Hepatocyte (in vitro differentiated cells): ENCODE measurements at regions not wholly inside any gene's neighbourhood (a gene's known extent, or its start where the extent isn't known, plus 50 kb on each side); places are given as distances from the start of the nearest gene placed in this dataset.
"Not testable (repeated sequence)": the region's sequence is repeated elsewhere in the genome, so short reads cannot be mapped to it uniquely, and the experiment has no call there.

Experiments
- DNase-seq: peaks from one replicate; pipeline ENCODE4 v3.0.0-alpha.2; 2016; ENCODE audit warnings: low spot score
- H2AFZ ChIP-seq: fragments of 200-600 bp; sonication (generic); 2 replicates; pipeline ENCODE4 v1.6.0; 2016; ENCODE audit warnings: antibody characterized with exemption, mild to moderate bottlenecking
- H3K27ac ChIP-seq: fragments of 200-600 bp; sonication (generic); 2 replicates; pipeline ENCODE4 v1.5.1; 2016; ENCODE audit warnings: mild to moderate bottlenecking
- H3K27me3 ChIP-seq: fragments of 200-600 bp; sonication (generic); 2 replicates; pipeline ENCODE4 v1.6.1; 2016
- H3K36me3 ChIP-seq: fragments of 200-600 bp; sonication (generic); replicated peaks from 2 replicates; pipeline ENCODE4 v1.5.1; 2016; ENCODE audit warnings: low read depth; ENCODE audit not compliant: insufficient read depth
- H3K4me1 ChIP-seq: fragments of 200-600 bp; sonication (generic); 2 replicates; pipeline ENCODE4 v1.5.1; 2016; ENCODE audit warnings: mild to moderate bottlenecking, moderate library complexity; ENCODE audit not compliant: insufficient read depth
- H3K4me2 ChIP-seq: fragments of 200-600 bp; sonication (generic); 2 replicates; pipeline ENCODE4 v1.6.0; 2016
- H3K4me3 ChIP-seq: fragments of 200-600 bp; sonication (generic); 2 replicates; pipeline ENCODE4 v1.5.1; 2016; ENCODE audit warnings: mild to moderate bottlenecking
- H3K79me2 ChIP-seq: fragments of 200-600 bp; sonication (generic); 2 replicates; pipeline ENCODE4 v1.6.0; 2017; ENCODE audit warnings: mild to moderate bottlenecking
- H3K9me2 ChIP-seq: fragments of 200-600 bp; sonication (generic); replicated peaks from 2 replicates; pipeline ENCODE4 v1.6.0; 2017; ENCODE audit warnings: mild to moderate bottlenecking; ENCODE audit not compliant: insufficient read depth
- H3K9me3 ChIP-seq: fragments of 200-600 bp; sonication (generic); 2 replicates; pipeline ENCODE4 v1.5.1; 2016; ENCODE audit warnings: low read depth, mild to moderate bottlenecking
- H4K20me1 ChIP-seq: fragments of 200-600 bp; sonication (generic); 2 replicates; pipeline ENCODE4 v1.6.0; 2016; ENCODE audit warnings: mild to moderate bottlenecking; ENCODE audit not compliant: insufficient read depth, poor library complexity, severe bottlenecking
- EZH2 ChIP-seq: fragments of 200-600 bp; sonication (generic); IDR thresholded peaks from 2 replicates; pipeline ENCODE4 v1.6.1; 2016; ENCODE audit warnings: antibody characterized with exemption, mild to moderate bottlenecking, borderline replicate concordance
- EZH2phosphoT487 ChIP-seq: fragments of 200-600 bp; sonication (generic); IDR thresholded peaks from one replicate; pipeline ENCODE4 v1.6.1; 2018; ENCODE audit warnings: antibody characterized with exemption, mild to moderate bottlenecking, low read depth, moderate library complexity; ENCODE audit not compliant: unreplicated experiment, severe bottlenecking
- WGBS: methylation state at CpG from one replicate; pipeline ENCODE4 v1.1.6; 2016; ENCODE audit warnings: low lambda C conversion rate; ENCODE audit errors: missing lambda C conversion rate; 5-methylcytosine and 5-hydroxymethylcytosine counted together
- TF ChIP-seq, protein P1 (sequence below): fragments of 200-600 bp; sonication (generic); IDR thresholded peaks from 2 replicates; pipeline ENCODE4 v1.5.1; 2016; ENCODE audit warnings: antibody characterized with exemption, mild to moderate bottlenecking; ENCODE audit not compliant: poor library complexity

DNA sequence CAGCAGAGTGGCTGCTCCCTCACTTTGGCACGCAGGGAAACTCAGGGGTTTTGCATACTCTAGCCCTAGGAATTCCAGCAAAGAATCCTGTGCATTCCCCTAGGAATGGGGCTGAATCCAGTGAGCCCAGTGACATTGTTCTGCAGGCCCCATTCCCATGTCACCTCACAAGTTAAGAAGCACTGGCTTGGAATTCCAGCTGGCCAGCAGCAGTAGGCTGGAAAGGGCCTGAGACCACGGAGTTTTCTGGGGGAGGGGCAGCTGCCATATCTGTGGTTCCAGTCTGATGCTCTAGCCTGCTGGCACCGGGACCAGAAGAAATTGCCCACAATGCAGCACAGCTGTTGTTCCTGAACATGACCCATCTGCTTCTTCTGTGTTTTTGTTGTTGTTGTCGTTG, 217.6 kb upstream of the DMRTA1 start:
- H3K27ac ChIP-seq, result no peak overlapping the region
- 83% methylated on average over 4 of the region's 4 CpGs for WGBS
- TF ChIP-seq EZH2phosphoT487, result no peak
- TF ChIP-seq EZH2, result no peak
- TF ChIP-seq, protein P1, sequence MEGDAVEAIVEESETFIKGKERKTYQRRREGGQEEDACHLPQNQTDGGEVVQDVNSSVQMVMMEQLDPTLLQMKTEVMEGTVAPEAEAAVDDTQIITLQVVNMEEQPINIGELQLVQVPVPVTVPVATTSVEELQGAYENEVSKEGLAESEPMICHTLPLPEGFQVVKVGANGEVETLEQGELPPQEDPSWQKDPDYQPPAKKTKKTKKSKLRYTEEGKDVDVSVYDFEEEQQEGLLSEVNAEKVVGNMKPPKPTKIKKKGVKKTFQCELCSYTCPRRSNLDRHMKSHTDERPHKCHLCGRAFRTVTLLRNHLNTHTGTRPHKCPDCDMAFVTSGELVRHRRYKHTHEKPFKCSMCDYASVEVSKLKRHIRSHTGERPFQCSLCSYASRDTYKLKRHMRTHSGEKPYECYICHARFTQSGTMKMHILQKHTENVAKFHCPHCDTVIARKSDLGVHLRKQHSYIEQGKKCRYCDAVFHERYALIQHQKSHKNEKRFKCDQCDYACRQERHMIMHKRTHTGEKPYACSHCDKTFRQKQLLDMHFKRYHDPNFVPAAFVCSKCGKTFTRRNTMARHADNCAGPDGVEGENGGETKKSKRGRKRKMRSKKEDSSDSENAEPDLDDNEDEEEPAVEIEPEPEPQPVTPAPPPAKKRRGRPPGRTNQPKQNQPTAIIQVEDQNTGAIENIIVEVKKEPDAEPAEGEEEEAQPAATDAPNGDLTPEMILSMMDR, result no peak
- no peaks in the 10 kb centered on the region for H3K79me2 ChIP-seq
- H2AFZ ChIP-seq, result no peak overlapping the region
- no peaks in the 10 kb centered on the region for H3K4me1 ChIP-seq
- DNase-seq, result no peak
- H3K4me2 ChIP-seq, result no peak overlapping the region
- H3K9me2 ChIP-seq, result no peaks in the 10 kb centered on the region
- no peaks in the 10 kb centered on the region for H3K9me3 ChIP-seq
- no peaks in the 10 kb centered on the region for H3K36me3 ChIP-seq
- no peaks in the 10 kb centered on the region for H4K20me1 ChIP-seq
- no peaks in the 10 kb centered on the region for H3K27me3 ChIP-seq
- H3K4me3 ChIP-seq, result no peak overlapping the region

DNA sequence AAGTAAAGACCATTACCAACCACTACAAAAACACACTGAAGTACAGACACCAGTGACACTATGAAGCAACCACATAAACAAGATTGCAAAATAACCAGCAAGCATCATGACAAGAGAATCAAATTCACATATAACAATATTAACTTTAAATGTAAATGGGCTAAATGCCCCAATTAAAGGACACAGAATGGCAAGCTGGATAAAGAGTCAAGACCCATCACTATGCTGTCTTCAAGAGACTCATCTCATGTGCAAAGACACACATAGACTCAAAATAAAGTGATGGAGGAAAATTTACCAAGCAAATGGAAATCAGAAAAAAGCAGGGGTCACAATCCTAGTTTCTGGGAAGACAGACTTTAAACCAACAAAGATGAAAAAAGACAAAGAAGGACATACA, 215.3 kb upstream of the DMRTA1 start:
- H3K9me3 ChIP-seq, H3K79me2 ChIP-seq, DNase-seq, H3K9me2 ChIP-seq, H4K20me1 ChIP-seq, H3K36me3 ChIP-seq, H3K4me1 ChIP-seq, H3K4me2 ChIP-seq, H2AFZ ChIP-seq, H3K27ac ChIP-seq, H3K4me3 ChIP-seq, H3K27me3 ChIP-seq: not testable (repeated sequence)

DNA sequence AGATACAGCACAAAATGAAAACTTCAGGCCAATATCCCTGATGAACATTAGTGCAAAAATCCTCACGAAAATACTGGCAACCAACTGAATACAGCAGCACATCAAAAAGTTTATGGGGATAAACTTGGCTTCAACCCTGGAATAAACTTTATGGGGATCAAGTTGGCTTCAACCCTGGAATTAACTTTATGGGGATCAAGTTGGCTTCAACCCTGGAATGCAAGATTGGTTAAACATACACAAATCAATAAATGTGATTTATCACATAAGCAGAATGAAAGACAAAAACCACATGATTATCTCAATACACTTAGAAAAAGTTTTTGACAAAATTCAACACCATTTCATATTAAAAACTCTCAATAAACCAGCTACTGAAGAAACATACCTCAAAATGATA, 213.7 kb upstream of the DMRTA1 start:
- no peaks in the 10 kb centered on the region for H3K36me3 ChIP-seq
- TF ChIP-seq, protein P1, result no peak
- H3K9me3 ChIP-seq, result no peaks in the 10 kb centered on the region
- no peaks in the 10 kb centered on the region for H3K27me3 ChIP-seq
- H3K4me1 ChIP-seq, result peaks cover 5% of the 10 kb centered on the region
- no peaks in the 10 kb centered on the region for H4K20me1 ChIP-seq
- H2AFZ ChIP-seq, result no peak overlapping the region
- no peak overlapping the region for H3K4me2 ChIP-seq
- DNase-seq, result no peak
- H3K4me3 ChIP-seq, result no peak overlapping the region
- WGBS, result 79% methylated on average over 1 of the region's 1 CpG
- H3K79me2 ChIP-seq, result no peaks in the 10 kb centered on the region
- no peak overlapping the region for H3K27ac ChIP-seq
- H3K9me2 ChIP-seq, result no peaks in the 10 kb centered on the region

DNA sequence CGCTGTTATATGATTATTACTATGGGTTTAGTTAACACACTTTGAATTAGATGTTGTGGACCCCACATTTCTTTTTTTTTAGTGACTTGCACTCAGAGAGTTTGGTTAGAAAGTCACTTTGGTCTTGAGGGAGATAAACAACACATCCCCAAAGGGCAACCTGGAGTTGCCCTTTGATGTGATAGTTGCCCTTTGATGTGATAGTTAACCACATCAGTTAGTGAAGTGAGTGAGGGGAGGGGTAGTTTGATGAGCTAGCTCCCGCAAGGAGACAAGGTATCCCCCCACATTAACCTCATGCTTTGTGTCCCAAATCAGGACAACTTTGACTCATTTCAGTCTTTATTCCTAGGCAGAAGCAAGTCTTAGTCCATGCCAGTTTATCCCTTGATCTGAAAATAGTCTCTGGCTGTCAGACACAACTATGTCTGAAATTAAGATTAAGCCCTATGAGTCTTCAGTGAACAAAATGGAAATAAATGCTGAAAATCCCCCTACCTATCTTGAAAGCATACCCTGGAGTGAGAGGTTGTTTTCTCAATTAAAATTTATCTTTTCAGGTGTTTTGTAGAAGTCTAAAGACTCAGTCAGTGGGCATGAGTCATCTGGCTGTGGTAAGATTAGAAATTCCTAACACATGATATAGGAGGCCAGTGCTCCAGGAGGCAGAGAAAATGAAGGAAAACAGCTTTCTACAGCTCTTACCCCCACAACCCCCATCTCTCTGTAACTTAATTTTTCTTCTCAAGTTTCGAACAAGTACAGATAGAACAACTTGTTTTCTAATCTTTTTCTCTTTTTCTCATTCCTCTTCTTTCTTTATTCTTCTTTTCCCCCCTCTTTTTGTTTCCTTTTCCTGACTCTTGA, 208.9 kb upstream of the DMRTA1 start:
- TF ChIP-seq EZH2 (no peak), EZH2phosphoT487 (no peak)
- TF ChIP-seq, protein P1, result no peak
- Histone ChIP-seq H3K36me3 (no peaks in the 10 kb centered on the region), H4K20me1 (no peaks in the 10 kb centered on the region), H3K4me3 (no peak overlapping the region), H3K4me1 (peaks cover 14% of the 10 kb centered on the region), H3K4me2 (peak overlapping the region; percentile 53), H3K9me2 (no peaks in the 10 kb centered on the region), H3K9me3 (no peaks in the 10 kb centered on the region), H3K79me2 (no peaks in the 10 kb centered on the region), H3K27me3 (no peaks in the 10 kb centered on the region), H2AFZ (peak overlapping the region; percentile 39), H3K27ac (peak overlapping the region; percentile 67)
- WGBS, result 75% methylated on average over 3 of the region's 3 CpGs
- DNase-seq, result peak; percentile 63
